Anterior cingulate cortex (tissue), 58 donors: ENCODE measurements at regions not wholly inside any gene's neighbourhood (a gene's known extent, or its start where the extent isn't known, plus 50 kb on each side); places are given as distances from the start of the nearest gene placed in this dataset.

ENCODE experiments used
- DNase-seq, 58 donors: peaks; one replicate each; lab custom pipeline; 2025; lab: John Stamatoyannopoulos, UW

- no peak for DNase-seq
Measured at GRCh38 chr18:24995056-24995455, 356.9 kb downstream of the ZNF521 start.

DNA sequence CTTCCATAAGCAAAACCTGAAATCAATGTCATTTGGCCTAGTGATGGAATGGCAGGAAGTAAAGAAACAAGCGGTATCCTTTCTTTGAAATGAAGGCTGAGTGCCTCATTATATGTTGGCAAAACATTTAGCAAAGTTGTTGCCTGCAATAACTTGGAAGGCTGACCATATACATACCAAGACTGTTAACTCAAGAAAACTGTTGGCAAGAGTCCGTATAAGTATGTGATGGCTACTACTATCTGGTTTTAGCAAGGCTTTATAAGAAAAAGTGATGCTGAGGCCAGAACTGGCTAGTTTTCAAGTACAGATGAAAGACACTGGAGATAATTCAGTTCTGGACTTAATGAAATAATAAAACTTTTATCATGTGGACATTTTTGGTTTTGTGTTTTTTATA lies 356.2 kb downstream of the ZNF521 start:
- no peak for DNase-seq

GRCh38 chr18:24999650-25000267 lies 352.2 kb downstream of the ZNF521 start:
- DNase-seq, result no peak

DNA sequence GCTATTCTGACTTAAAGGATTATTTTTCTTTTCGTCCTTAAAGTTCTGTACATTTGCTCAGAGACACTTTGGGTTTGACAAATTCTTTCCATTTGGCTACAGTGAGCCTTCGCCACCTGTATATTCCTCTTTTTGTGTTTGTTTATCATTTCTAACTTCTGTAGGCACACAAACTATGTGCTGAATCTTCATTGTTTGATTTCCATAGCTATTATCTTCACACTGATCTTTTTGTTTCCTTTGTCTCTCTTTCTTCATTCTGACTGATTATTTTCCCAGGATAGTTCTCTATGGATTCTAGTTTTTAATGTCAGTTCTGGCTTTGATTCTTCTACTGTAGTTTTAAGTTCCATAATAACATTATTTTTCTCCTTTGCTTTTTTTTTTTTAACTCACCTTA lies 350.2 kb downstream of the ZNF521 start:
- no peak for DNase-seq

- DNase-seq, result no peak
Measured at GRCh38 chr18:25005541-25006403, 346.2 kb downstream of the ZNF521 start.

GRCh38 chr18:25010623-25011374 lies 341.2 kb downstream of the ZNF521 start:
- DNase-seq, result no peak
